ENCODE measurements at regions not wholly inside any gene's neighbourhood (a gene's known extent, or its start where the extent isn't known, plus 50 kb on each side); places are given as distances from the start of the nearest gene placed in this dataset.

DNA sequence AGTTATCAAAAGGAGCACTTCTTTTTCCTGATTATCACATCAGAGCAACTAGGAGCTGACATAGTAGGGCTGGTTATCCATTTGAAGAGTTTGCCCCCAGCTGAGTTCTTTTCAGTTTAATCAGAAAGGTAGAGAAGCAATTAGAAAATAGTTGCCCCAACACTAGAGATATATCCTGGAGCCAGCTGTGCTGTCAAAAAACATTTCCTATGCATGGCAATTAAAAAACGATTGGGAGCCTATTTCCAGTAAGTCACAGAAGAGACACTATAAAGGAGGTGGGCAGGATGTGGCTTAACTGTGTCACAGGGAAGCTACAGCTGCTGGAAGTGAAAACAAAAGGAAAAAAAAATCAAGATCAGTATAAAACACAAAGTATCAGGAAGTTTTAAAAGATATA lies 155.7 kb upstream of the SLITRK1 start:
- TF ChIP-seq CTCF (IDR thresholded peaks at IDR 0.05; ENCODE audit: low read depth, low read length) (no peak), EZH2phosphoT487 (IDR thresholded peaks at IDR 0.05; ENCODE audit: low read depth) (no peak)
